ENCODE measurements at regions not wholly inside any gene's neighbourhood (a gene's known extent, or its start where the extent isn't known, plus 50 kb on each side); places are given as distances from the start of the nearest gene placed in this dataset.

- Histone ChIP-seq H3K36me3 (replicated peaks in 1 of 2) (no peaks in the 10 kb centered on the region), H3K27me3 (no peaks in the 10 kb centered on the region), H3K27ac (no peak overlapping the region), H3K4me3 (no peak overlapping the region), H3K4me1 (replicated peaks in 1 of 2) (no peaks in the 10 kb centered on the region), H3K9me3 (replicated peaks in 1 of 3) (no peaks in the 10 kb centered on the region)
- intact Hi-C loops (cut with DNase I), result no loop called here
- TF ChIP-seq, protein P1, sequence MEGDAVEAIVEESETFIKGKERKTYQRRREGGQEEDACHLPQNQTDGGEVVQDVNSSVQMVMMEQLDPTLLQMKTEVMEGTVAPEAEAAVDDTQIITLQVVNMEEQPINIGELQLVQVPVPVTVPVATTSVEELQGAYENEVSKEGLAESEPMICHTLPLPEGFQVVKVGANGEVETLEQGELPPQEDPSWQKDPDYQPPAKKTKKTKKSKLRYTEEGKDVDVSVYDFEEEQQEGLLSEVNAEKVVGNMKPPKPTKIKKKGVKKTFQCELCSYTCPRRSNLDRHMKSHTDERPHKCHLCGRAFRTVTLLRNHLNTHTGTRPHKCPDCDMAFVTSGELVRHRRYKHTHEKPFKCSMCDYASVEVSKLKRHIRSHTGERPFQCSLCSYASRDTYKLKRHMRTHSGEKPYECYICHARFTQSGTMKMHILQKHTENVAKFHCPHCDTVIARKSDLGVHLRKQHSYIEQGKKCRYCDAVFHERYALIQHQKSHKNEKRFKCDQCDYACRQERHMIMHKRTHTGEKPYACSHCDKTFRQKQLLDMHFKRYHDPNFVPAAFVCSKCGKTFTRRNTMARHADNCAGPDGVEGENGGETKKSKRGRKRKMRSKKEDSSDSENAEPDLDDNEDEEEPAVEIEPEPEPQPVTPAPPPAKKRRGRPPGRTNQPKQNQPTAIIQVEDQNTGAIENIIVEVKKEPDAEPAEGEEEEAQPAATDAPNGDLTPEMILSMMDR (IDR thresholded peaks at IDR 0.05), result no peak
- 70 to 75% (median 73%) methylated on average over 5 of the region's 5 CpGs for WGBS, 4 donors
- DNase-seq, result no peak
Observed at GRCh38 chr1:240005997-240006650, 85.6 kb upstream of the FMN2 start.

- TF ChIP-seq, protein P1 (IDR thresholded peaks at IDR 0.05), result no peak
- Histone ChIP-seq H3K4me1 (replicated peaks in 1 of 2) (no peaks in the 10 kb centered on the region), H3K4me3 (no peak overlapping the region), H3K36me3 (replicated peaks in 1 of 2) (no peaks in the 10 kb centered on the region), H3K9me3 (replicated peaks in 1 of 3) (no peaks in the 10 kb centered on the region), H3K27me3 (no peaks in the 10 kb centered on the region), H3K27ac (no peak overlapping the region)
- WGBS, 4 donors, result 58 to 75% (median 62%) methylated on average over 4 to 5 of the region's 5 CpGs
- no peak for DNase-seq
- intact Hi-C loops (cut with DNase I), result no loop called here
Observed at GRCh38 chr1:240008298-240008697, 83.4 kb upstream of the FMN2 start.

- Histone ChIP-seq H3K36me3 (replicated peaks in 1 of 2) (no peaks in the 10 kb centered on the region), H3K4me1 (replicated peaks in 1 of 2) (no peaks in the 10 kb centered on the region), H3K27ac (no peak overlapping the region), H3K9me3 (replicated peaks in 1 of 3) (peaks cover 0 to 10% (median 0%) of the 10 kb centered on the region in 3 donors), H3K27me3 (no peaks in the 10 kb centered on the region), H3K4me3 (no peak overlapping the region)
- no peak for TF ChIP-seq POLR2A (IDR thresholded peaks at IDR 0.05)
- TF ChIP-seq, protein P1 (IDR thresholded peaks at IDR 0.05), result no peak
- WGBS, 4 donors, result 54 to 69% (median 61%) methylated on average over 5 of the region's 5 CpGs
- peak in 1 of 7 donors; percentile 57 for DNase-seq
- intact Hi-C loops (cut with DNase I), result no loop called here
Observed at GRCh38 chr1:240014051-240014450, 77.6 kb upstream of the FMN2 start.

DNA sequence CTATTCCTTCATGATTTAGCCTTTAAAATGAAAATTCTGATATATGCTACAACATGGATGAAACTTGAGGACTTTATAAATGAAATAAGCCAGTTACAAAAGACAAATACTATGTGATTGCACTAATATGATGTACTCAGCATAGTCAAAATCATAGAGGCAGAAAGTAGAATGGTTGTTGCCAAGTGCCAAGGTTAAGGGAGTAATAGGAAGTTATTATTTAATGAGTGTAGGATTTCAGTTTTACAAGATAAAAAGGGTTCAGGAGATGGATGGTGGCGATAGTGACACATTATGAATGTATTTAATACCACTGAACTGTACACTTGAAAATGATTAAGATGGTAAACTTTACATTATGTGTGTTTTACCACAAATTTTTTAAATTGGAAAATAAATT lies 73.1 kb upstream of the FMN2 start:
- no peaks in the 10 kb centered on the region for H3K4me1 ChIP-seq (replicated peaks in 1 of 2)
- no peak overlapping the region for H3K4me3 ChIP-seq
- DNase-seq, result no peak
- intact Hi-C loops (cut with DNase I), result no loop called here
- WGBS, 4 donors, result 0 to 93% (median 79%) methylated on average over 1 of the region's 1 CpG
- peaks cover 0 to 10% (median 0%) of the 10 kb centered on the region in 3 donors for H3K9me3 ChIP-seq (replicated peaks in 1 of 3)
- H3K27me3 ChIP-seq, result no peaks in the 10 kb centered on the region
- TF ChIP-seq POLR2A (IDR thresholded peaks at IDR 0.05), result no peak
- TF ChIP-seq, protein P1 (IDR thresholded peaks at IDR 0.05), result no peak
- no peaks in the 10 kb centered on the region for H3K36me3 ChIP-seq (replicated peaks in 1 of 2)
- no peak overlapping the region for H3K27ac ChIP-seq
